ENCODE measurements at regions not wholly inside any gene's neighbourhood (a gene's known extent, or its start where the extent isn't known, plus 50 kb on each side); places are given as distances from the start of the nearest gene placed in this dataset.

DNA sequence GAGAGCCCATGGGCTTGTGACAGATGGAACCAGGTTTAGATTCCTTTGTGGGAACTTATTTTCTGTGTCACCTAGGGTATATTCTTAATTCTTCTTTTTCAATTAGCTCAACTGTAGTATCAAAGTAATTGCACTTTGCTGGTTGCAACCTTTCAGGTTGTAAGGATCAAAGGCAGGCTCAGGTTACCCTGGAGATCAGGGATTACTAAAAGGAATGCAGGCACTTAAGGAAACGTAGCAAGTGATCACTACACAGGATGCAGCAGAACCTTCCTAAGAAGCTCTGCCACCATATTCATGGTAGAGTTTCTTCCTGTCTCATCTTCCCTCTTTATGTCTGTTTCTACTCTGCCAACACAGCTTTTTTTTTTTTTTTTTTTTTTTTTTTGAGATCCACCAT is 133.2 kb upstream of the JAG1 start:
- DNase-seq, result no peak

DNA sequence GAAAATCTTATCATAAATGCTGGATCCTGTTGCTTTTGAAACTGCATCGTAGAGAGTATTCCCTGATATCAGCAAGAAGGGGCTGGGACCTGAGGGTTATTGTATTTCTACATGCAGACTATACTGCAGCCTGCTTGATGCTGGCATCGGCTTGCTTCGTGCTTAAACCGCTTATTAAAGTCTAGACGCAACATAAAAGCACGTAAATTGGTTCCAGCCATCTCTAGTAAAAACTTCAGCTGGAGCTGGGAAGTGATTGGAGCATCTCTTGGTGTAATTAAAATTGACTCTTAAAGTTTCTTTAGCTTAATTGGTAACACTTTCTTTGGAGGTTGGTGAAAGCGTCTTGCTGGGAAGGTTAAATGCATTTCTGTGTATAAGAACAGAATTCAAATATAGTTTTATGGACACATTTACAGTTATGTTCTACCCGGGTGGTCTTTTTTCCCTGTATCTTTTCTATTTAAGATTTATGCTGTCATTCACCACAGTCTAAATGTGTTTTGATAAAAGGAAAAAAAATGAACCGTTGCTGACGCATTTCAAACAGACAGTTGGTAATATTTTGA is 139.0 kb upstream of the JAG1 start:
- no peak for DNase-seq

DNA sequence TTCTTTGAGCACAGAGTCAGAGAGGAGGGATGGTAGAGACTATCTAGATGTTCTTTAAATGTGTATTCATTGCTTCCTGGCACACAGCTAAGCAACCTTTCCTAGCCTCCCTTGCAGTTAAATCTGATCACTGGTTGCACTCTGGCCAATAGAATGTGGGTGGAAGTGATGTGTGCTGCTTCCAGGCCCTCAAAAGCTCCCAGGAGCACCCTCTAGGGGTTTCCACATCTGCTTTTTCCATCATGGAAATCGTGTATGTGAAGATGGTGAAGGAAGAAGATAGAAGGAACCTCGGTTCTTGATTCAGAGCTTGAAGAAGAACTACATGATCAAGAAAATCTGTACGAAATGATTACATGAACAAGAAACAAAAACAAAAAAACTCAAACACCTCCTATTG is 149.8 kb upstream of the JAG1 start:
- no peak for DNase-seq

DNA sequence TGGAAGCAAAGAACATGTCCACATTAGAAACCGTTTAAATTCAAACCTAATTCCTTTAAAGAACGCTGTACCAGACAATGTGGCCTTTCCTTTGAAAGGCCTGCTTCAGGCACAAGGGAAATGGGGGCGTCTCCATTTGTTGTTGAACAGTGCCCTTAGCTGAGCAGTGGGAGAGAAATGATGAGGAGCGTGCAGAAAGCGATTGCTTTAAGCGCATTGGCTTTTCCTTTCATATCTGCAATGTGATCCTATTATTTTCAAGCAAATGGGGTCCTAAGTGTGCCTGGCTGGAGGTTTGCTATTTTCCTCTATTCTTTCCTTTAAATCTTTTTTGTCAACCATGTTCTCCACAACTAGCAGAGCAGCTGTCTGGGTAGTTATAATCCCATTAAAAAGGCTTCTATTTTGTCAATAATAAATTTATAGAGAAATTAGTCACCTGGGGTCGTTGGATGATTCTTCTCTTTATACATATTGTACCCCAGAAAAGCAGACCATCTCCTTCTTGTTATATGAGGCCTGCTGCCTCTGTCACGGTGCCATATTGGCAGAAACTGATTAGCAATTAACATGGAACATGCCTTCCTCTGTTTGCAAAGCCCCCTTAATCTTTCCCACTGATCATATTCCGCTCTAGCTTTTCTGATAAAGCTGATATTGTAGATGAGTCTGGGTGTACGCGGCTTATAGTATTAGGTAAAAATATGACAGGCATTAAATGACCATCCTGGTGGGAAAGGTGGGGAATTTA is 151.1 kb upstream of the JAG1 start:
- no peak for DNase-seq

DNA sequence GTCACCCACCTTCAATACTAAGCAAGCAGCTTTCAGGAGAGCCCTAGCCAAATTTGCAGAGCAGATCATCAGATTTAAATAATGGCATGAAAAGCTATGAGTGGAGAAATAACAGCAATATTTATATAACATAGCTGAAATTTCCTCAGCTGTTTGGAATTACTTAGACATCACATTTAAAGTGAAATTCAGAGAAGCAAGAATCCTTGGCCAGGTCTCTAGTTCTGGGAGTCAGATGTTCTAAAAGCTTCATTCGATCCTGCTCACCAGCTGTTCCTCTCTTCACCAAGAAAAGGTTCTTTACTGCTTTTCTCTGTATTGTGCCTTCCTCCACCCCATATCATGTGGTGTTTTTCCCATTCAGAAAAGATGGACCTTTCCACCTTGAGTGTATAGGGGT is 152.3 kb upstream of the JAG1 start:
- DNase-seq, result no peak

DNA sequence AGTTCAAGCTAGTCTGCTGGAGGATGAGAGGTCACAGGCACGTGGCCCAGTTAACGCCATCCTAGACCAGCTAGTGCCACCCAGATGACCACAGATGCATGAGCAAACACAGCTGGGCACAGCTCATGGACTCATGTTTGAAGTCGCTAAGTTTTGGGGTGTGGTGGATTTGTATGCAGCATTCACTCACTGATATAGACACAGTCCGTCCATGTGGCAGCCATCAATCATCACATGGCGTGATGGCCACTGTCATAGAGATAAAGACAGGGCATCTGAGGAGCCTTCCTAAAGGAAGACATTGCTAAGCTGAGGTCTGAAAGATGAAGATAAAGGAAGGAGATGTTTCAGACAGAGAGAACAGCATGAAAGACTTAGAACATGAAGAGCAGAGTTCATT is 154.4 kb upstream of the JAG1 start:
- no peak for DNase-seq

DNA sequence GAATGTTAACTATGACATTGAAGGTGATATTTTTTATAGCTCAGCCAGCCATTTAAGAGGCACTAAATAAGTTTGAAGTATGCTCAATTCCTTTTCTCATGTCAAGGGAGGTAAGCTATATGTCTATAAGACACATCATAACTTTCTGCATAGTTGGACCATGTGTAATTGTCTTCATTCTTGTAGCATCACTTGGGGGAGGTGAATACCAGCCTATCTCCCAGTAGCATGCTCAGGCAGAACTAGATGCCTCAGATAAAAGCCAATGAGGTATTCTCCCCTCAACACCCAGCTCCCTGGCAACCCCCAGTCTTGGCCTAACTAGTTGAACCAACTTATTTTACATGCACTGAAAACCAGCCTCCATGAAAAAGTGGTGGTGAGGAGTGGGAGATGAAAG is 158.3 kb upstream of the JAG1 start:
- DNase-seq, result no peak

DNA sequence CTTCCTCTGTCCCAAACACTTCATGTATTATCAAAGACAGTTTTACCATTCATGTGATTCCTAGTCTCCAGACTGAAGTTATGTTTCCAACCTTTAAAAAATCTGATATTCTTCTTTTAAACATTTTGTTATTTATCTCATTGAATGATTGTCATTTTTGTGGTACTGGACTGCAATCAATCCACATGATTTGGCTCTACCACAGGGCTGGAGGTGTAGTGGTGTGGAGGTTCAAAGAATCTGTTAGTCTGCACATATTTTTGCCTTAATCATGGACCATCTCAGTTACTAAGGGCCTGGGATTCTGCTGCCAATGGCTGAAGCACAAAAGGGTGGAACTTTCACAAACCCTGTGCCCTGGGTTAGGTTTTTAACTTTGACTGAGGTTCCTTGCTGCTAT is 164.1 kb upstream of the JAG1 start:
- DNase-seq, result no peak

DNA sequence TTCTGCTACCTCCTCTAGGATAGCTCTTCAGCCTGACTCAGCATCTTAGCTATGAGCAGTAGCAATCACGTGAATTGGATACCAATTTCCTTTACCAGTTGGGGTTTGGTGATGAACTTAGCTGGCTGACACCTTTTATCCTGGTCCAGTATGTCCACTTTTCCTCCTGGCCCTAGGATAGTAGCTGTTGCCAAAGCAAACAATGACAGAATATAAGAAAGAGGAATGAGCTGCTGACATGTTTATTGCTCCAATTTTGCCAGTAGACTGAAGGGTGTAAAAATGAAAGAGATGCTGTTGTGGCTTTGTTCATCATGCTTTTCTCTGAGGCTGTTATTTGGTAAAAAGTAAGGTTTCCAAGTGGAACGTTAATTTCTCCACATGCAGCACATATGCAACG is 168.3 kb upstream of the JAG1 start:
- no peak for DNase-seq

DNA sequence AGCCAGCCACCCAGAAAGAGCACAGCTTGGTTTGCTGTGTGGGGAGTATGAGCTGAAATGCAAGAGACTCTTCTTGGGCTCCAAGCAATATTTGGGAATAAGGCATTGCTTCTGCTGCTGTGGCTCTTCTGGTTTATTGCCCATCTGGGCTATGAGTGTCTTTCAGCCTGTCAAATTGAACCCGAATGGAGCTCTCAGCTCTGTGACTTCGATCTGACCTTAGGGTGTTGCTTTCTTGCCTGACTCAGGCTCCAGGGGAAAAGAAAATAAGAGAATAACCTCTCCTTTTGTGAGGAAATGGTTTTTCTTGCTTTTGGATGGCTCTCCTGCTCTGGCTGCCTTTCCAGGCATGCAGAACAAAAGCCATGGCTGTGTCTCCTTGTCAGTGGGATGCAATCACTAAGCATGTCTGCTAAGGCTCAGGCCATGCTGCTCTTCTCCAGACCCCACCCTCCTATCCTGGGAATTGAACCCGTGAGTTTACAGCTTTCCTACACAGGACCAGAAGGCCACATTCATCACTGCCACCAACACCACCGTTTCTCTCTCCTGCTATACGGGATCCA is 169.4 kb upstream of the JAG1 start:
- no peak for DNase-seq

DNA sequence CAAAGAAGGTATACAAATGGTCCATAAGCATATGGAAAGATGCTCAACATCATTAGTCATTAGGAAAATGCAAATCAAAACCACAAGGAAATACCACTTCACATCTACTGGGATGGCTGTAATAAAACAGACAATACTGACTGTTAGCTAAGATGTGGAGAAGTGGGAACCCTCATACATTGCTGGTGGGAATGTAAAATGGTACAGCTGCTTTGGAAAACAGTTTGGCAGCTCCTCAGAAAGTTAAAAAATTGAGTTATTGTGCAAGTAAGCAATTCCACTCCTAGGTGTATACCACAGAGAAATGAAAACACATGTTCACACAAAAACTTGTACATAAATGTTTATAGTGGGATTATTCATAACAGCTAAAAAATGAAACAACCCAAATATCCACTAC is 173.0 kb upstream of the JAG1 start:
- DNase-seq, result no peak

DNA sequence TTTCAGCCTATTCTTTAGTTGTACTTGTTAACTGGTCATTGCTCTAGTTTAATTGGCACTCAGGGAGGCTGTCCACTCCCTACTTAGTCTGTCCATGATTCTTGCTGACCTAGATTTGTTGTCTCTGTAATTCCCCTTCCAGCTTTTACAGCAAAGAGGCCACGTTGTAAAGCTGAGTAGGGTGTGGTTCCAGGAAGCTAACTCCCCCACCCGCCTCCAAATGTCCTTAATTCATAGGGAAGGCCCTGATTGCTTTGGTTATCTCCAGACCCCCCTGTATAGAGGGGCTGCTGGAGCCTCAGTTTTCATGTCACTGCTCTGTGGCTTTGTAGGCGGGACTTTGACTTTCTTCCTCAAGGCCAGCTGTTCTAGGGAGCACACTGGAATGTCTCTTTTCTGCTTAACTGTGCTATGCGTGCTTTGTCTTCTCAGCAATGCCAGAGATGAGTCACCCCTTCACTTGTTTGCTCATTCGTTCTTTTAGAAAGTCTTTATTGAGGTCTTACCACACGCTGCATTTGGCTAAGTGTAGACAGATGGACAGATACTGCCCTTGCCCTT is 175.1 kb upstream of the JAG1 start:
- no peak for DNase-seq

DNA sequence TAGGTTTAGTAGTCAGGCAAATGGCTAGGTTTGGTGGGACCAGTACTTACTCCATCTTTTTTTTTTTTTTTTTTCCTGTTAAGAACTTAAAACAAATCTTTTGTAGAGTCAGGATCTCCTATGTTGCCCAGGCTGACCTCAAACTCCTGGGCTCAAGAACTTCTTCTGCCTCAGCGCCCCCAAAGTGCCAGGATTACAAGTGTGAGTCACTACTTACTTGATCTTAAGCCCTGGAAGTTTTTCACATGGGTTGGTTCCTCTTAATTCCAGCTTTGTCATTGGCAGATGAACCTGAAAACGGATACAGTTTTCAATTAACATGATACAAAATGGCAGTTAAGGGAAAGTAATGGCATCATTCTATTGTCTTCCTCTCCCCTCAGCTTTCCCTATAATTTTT is 179.4 kb upstream of the JAG1 start:
- DNase-seq, result no peak

DNA sequence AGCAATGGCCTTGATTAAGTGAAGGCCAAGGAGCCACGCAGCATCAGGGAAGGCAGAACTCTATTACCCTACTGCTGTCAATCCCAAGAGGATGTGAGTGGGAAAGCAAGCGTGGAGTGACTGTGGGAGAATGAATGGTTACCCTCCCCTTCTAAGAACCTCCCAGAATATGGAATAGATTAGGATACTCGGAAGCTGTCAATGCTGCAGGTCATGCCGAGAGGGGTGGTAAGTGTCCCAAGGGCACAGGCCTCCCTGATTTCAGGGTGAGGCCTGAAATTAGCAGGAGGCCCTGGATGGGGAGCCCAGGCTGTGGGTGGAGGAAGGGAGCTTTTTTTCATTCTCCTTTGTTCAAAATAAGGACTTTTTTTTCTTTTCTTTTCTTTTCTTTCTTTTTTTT is 179.9 kb upstream of the JAG1 start:
- no peak for DNase-seq

DNA sequence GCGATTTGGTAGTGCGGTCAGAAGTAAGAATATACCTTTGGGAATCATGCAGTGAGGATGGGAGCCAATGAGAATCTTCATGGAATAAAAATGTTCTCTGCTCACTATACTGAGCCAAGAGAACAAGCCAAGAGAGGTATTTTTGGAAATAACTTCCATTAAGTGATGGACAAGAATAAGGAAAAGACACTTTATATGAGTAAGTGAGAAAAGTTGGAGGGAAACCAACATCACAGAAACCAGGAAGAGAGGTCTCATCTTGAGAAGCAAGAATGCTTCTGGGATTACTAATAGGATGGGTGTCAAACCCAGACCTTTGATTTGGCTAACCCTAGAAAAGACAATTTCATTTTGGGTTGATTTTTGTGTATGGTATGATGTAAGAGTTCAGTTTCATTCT is 181.2 kb upstream of the JAG1 start:
- no peak for DNase-seq

DNA sequence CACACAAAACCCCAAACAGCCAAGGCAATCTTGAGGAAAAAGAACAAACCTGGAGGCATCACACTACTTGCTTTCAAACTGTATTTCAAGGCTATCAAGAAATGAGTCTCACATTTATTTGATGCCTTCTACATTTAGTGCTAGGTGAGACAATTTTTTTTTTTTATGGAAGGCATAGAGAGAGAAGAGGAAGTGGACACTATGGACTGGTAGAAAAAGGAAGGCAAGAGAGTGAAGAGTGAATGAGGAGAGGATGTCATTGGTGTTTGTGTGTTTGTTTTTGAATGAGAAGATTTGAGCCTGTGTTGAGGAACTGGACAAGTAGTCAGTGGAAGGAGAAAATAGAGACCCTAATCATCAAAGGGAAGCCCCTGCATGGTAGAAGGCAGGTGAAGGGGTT is 182.0 kb upstream of the JAG1 start:
- DNase-seq, result no peak

DNA sequence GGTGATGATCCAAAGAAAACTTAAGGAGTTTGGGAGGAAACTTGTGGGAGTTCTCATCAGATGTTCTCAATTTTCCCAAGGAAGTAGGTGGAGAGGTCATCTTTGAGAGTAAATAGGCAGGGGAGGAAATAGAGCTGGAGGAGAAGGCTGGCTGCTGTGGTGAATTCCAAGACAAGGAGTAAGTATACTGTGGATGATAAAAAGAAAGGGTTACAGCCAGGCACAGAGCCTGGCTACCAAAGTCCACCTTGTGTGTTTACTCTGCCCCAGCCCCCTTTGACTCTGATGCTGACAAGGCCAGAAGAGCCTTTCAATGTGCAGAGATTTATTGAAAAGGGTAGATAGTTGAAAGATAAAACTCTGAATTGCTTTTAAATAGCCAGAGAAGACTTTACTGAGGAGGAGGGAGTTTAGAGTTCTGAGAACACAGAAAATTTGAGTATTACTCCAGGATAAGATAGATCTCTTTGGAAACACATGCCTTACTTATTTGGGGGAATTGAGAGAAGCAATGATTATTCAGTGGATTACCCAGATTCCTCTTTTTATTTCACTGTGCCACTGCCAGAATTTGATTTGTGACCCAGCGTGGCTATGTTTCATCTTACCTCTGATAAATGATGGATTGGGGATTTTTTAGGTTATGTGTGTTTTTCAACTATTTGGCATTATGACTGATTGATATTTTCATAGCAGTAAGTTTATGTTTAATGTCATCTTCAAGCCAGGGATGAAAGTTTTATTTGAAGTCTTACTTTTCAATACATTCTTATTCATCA is 182.6 kb upstream of the JAG1 start:
- DNase-seq, result no peak

DNA sequence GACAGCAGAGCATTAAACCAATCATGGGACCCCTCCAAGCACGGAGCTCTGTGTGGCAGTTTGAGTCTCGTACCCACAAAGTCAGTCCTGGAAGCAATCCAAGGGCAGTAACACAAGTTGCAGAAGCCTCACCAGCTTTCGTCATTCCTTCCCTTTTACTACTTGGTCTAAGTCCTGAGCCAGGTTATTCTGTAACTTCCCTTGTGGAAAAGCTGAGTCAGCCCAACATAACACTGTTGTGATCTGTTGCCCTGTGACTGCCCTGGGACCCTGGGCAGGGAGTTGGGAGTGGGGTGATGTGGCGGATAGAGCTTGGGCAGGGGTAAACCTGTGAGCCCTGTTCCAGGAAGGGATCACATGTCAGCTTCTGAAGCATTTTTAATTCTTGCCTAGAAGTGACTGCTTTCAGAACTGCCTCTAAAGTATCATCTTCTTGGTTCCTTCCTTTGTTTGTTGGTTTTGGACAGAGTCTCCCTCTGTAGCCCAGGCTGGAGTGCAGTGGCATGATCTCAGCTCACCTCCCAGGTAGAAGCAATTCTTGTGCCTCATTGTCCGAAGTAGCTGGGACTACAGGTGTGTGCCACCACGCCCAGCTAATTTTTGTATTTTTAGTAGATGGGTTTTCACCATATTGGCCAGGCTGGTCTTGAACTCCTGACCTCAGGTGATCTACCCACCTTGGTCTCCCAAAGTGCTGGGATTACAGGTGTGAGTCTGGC is 183.7 kb upstream of the JAG1 start:
- no peak for DNase-seq

DNA sequence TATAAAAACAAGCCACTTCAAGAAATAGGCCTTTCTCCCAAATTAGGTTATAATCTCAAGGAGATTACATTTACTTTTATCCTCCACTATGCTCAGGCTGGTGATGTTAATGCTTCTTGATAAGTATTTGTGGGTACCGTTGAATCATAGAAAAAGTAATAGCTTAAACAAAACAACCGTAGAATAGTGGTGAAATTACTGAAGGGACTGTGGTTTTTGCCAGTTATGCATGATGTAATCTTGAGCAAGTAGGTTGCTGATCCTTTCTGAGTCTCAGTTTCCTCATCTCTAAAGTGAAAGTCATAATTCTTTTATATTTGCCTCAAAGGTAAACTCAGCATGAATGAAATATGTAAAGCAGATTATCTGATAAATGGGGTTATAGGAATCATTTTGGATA is 187.3 kb upstream of the JAG1 start:
- DNase-seq, result no peak

DNA sequence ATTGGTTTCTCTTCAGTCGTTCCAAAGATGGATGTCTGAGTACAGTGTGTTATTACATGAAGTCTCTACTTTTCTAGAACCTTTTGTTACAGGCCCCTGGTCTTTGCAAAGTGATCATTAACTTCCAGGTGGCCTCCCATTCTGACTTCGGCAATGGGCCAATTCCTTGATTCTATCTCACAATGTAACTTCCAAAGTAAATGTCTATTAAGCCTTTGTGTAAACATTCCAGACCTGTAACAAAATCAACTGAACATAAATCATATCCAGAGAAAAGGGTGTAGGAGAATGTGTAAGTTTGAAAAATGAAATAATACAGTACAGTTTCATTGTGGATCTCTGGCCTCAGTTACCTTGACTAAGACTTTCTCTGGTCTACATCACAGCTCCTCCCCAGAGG is 187.8 kb upstream of the JAG1 start:
- DNase-seq, result no peak

DNA sequence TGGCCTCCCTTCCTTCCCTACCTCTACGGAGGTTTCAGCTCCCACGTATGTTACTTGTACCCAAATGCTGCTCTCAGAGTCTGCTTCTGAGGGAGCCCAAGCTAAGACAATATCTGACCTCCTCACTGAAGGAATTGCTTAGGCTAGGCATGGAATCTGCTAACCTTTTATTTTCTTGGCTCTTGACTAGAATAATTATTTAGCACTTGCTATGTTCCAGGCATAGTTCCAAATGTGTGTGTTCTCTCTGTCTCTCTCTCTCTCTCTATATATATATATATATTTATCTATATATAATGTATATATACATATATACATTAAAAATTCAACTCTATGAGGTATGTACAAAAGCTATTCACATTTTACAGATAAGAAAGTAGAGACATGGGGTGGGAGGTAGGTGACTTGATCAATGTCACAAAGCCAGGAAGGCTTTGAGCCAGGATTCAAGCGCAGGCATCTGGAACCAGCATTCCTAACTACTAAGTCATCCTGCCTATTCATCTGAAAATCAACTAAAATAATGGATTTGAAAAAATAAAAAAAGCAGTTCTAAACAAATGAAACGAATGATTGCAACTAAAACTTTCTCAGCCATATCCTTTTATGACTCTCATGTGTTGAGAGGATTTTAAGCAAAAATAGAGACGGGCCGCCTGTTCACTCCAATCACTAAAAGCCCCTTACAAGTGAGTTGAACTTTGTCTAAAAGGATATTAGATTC is 189.7 kb upstream of the JAG1 start:
- no peak for DNase-seq

DNA sequence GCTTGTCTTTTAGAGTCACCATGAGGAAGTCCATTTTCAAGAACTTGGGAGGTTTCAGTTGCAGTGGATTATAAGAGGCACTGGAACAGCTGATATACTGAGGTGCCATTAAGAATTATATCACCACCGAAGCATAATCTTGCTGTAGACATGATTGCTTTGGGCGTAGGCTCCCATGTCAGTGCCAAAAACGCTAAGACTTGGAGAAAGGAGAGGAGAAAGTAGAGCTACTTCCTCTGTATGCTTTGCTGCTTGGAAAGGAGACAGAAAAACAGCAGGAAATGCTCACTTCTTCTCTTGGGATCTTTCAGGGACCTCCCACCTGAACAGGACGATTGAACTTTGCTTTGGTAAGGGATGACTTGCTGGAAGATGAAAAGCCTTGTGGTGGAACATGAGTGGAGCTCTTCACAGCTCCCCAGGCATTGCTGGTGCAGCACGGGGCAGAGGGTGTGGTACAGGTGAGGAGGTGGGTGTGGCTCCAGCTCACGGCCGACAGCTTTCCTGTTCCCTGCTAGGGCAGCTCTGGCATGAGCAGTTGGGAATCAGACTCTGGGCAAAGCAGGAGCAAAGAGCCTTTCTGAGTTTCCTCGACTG is 190.4 kb upstream of the JAG1 start:
- no peak for DNase-seq
